Activated CD8-positive, alpha-beta memory T cell treated with anti-CD3 and anti-CD28 coated beads, Interleukin-2, amount 10 ng/mL, durations not matched to agents 7 days and 5 days (primary cell): ENCODE measurements at regions not wholly inside any gene's neighbourhood (a gene's known extent, or its start where the extent isn't known, plus 50 kb on each side); places are given as distances from the start of the nearest gene placed in this dataset.
"Not testable (repeated sequence)": the region's sequence is repeated elsewhere in the genome, so short reads cannot be mapped to it uniquely, and the experiment has no call there.

Experiments
- ATAC-seq: fragments of 150-1000 bp; cut with Tn5 transposase; one replicate; pipeline ENCODE4 v1.10.0; 2021; ENCODE audit warnings: moderate library complexity
- CTCF ChIA-PET: fragments of 350-600 bp; sonication (Branson Sonifier 250); formaldehyde crosslinking; loops from one replicate; lab custom pipeline; 2021; ENCODE audit warnings: antibody characterized with exemption; lab: Charles Lee
- DNase-seq: peaks from one replicate; pipeline ENCODE4 v3.0.0-alpha.2; 2020
- H3K27ac Mint-ChIP-seq: one replicate; pipeline ENCODE4 v1.8.0; 2021; ENCODE audit warnings: mild to moderate bottlenecking, mixed read lengths
- H3K27me3 Mint-ChIP-seq: one replicate; pipeline ENCODE4 v1.8.0; 2021; ENCODE audit warnings: mixed read lengths
- H3K36me3 Mint-ChIP-seq: one replicate; pipeline ENCODE4 v1.8.0; 2021; ENCODE audit warnings: mild to moderate bottlenecking, mixed read lengths
- H3K4me1 Mint-ChIP-seq: one replicate; pipeline ENCODE4 v1.8.0; 2021; ENCODE audit warnings: mixed read lengths
- H3K4me3 Mint-ChIP-seq: one replicate; pipeline ENCODE4 v1.8.0; 2021; ENCODE audit warnings: mild to moderate bottlenecking, moderate library complexity, mixed read lengths
- H3K9me3 Mint-ChIP-seq: one replicate; pipeline ENCODE4 v1.8.0; 2022; ENCODE audit warnings: low read depth, mixed read lengths

GRCh38 chr5:103896593-103896992 is 334.0 kb upstream of the NUDT12 start:
- CTCF ChIA-PET, result no interaction called here
- no peaks in the 10 kb centered on the region for H3K4me1 Mint-ChIP-seq
- no peak overlapping the region for H3K27ac Mint-ChIP-seq
- H3K36me3 Mint-ChIP-seq, result no peaks in the 10 kb centered on the region
- ATAC-seq (no peak), DNase-seq (no peak)
- peaks cover 2% of the 10 kb centered on the region for H3K9me3 Mint-ChIP-seq
- H3K4me3 Mint-ChIP-seq, result no peak overlapping the region
- H3K27me3 Mint-ChIP-seq, result no peaks in the 10 kb centered on the region

GRCh38 chr5:103895738-103896137 is 333.1 kb upstream of the NUDT12 start:
- Mint-ChIP-seq H3K9me3 (peaks cover 2% of the 10 kb centered on the region), H3K27ac (no peak overlapping the region), H3K27me3 (no peaks in the 10 kb centered on the region), H3K4me3 (no peak overlapping the region), H3K4me1 (no peaks in the 10 kb centered on the region), H3K36me3 (no peaks in the 10 kb centered on the region)
- DNase-seq (no peak), ATAC-seq (no peak)
- CTCF ChIA-PET, result no interaction called here

GRCh38 chr5:103894882-103895281 is 332.3 kb upstream of the NUDT12 start:
- H3K4me1 Mint-ChIP-seq, result no peaks in the 10 kb centered on the region
- no peak overlapping the region for H3K27ac Mint-ChIP-seq
- DNase-seq (no peak), ATAC-seq (no peak)
- no peaks in the 10 kb centered on the region for H3K36me3 Mint-ChIP-seq
- no peaks in the 10 kb centered on the region for H3K27me3 Mint-ChIP-seq
- H3K9me3 Mint-ChIP-seq, result no peaks in the 10 kb centered on the region
- CTCF ChIA-PET, result no interaction called here
- no peak overlapping the region for H3K4me3 Mint-ChIP-seq

GRCh38 chr5:103891151-103891550 is 328.6 kb upstream of the NUDT12 start:
- no peaks in the 10 kb centered on the region for H3K4me1 Mint-ChIP-seq
- H3K27ac Mint-ChIP-seq, result no peak overlapping the region
- CTCF ChIA-PET, result no interaction called here

DNA sequence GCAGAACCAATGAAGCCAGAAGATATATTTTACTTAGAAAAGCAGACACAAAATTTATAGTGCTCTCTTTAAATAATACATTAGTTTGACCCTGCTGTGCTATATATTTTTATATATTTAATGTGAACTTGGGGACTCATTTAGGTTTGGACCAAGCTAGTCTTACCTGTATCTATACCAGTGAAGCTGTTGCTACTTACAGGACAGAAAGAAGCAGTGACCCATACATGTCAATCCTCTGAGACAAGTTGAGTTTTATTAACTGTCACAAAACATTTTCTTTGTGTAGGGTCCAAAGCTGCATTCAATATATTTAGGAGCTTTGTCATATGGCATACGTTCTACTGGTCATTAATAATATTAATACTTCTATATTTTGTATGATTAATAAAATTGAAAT is 327.7 kb upstream of the NUDT12 start:
- Mint-ChIP-seq H3K36me3 (no peaks in the 10 kb centered on the region), H3K4me1 (no peaks in the 10 kb centered on the region), H3K4me3 (no peak overlapping the region), H3K9me3 (no peaks in the 10 kb centered on the region), H3K27ac (no peak overlapping the region), H3K27me3 (no peaks in the 10 kb centered on the region)
- no peak for DNase-seq
- CTCF ChIA-PET, result no interaction called here
- ATAC-seq, result no peak

More at GRCh38 chr5:103891151-103891550, 328.6 kb upstream of the NUDT12 start:
- DNase-seq, result no peak
- Mint-ChIP-seq H3K36me3 (no peaks in the 10 kb centered on the region), H3K27me3 (no peaks in the 10 kb centered on the region), H3K4me3 (no peak overlapping the region), H3K9me3 (no peaks in the 10 kb centered on the region)
- no peak for ATAC-seq

DNA sequence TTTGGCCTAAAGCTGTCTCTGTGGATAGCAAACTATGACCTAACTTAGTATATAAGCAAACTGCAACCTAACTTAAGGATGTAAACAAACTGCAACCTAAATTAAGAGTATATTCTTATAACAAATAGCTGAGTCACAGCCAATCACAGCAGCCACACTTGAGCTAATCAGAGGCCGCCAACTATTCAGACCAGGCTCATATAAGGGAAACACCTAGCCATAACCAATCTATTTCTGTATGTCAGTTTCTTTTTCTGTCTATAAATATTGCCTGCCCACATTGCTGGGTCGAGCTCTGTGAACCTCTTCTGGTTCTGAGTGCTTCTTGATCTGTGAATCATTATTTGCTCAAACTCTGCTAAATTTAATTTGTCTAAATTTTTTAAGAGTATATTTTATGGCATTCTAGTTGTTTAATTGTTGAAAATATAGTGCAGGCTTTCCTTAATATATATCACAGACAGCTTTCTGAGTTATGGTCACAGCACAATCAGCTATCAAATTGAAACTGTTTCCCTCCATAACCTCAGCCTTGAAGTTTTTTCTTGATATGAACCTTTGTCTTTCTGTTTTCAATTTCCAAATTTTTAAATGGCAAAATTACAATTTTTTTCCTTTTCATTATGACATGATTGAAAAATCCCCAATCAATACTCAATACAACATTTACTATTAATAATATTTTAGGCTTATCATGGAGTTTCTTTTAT is 327.1 kb upstream of the NUDT12 start:
- no peaks in the 10 kb centered on the region for H3K4me1 Mint-ChIP-seq
- no peaks in the 10 kb centered on the region for H3K27me3 Mint-ChIP-seq
- H3K36me3 Mint-ChIP-seq, result no peaks in the 10 kb centered on the region
- no peak overlapping the region for H3K27ac Mint-ChIP-seq
- DNase-seq, result no peak
- no peak overlapping the region for H3K4me3 Mint-ChIP-seq
- CTCF ChIA-PET, result no interaction called here
- no peaks in the 10 kb centered on the region for H3K9me3 Mint-ChIP-seq
- no peak for ATAC-seq

DNA sequence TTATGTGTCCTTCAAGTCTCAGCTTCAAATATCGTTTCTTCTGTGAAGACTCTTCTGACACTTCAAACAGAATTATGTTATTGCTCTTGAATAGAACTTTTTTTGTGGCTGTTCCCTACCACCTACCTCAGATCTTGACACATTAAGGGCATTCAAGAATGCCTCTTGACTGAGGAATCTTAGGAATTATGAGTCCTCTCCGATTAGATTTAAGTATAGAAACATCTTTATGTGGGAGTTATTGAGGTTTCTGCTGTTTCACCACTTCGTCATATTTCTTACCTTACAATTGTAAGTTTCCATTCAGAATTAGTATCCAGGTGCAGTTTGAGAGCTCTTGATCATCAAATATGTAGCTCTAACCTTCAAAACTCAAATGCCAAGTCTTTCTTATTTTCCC is 324.2 kb upstream of the NUDT12 start:
- H3K27ac Mint-ChIP-seq, result no peak overlapping the region
- DNase-seq (no peak), ATAC-seq (no peak)
- no peaks in the 10 kb centered on the region for H3K4me1 Mint-ChIP-seq
- no peaks in the 10 kb centered on the region for H3K9me3 Mint-ChIP-seq
- H3K36me3 Mint-ChIP-seq, result no peaks in the 10 kb centered on the region
- no peak overlapping the region for H3K4me3 Mint-ChIP-seq
- no peaks in the 10 kb centered on the region for H3K27me3 Mint-ChIP-seq
- CTCF ChIA-PET, result no interaction called here

- no peak for DNase-seq
- Mint-ChIP-seq H3K4me3 (no peak overlapping the region), H3K36me3 (no peaks in the 10 kb centered on the region), H3K27me3 (no peaks in the 10 kb centered on the region), H3K27ac (no peak overlapping the region), H3K4me1 (no peaks in the 10 kb centered on the region), H3K9me3 (no peaks in the 10 kb centered on the region)
- CTCF ChIA-PET, result no interaction called here
- ATAC-seq, result no peak
These were observed 320.6 kb upstream of the NUDT12 start for GRCh38 chr5:103883143-103883542.

DNA sequence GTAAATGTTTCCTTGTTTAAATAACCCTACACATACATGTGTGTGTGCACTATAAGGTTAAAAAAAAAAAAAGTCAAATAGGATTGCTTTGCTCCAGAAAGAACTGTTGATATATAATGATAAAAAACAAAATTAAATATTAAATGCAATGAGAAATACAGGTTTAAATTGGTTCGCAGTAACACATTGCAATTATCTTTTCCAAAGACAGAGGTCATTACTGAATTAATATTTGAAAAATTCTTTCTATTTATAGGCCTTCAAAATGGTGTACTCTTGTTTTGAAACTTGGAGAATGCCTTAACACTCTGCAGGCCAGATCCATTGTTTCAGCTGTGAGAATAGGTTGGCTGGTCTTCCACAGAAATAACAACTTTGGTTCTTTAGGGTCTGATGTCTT is 319.0 kb upstream of the NUDT12 start:
- DNase-seq (no peak), ATAC-seq (no peak)

DNA sequence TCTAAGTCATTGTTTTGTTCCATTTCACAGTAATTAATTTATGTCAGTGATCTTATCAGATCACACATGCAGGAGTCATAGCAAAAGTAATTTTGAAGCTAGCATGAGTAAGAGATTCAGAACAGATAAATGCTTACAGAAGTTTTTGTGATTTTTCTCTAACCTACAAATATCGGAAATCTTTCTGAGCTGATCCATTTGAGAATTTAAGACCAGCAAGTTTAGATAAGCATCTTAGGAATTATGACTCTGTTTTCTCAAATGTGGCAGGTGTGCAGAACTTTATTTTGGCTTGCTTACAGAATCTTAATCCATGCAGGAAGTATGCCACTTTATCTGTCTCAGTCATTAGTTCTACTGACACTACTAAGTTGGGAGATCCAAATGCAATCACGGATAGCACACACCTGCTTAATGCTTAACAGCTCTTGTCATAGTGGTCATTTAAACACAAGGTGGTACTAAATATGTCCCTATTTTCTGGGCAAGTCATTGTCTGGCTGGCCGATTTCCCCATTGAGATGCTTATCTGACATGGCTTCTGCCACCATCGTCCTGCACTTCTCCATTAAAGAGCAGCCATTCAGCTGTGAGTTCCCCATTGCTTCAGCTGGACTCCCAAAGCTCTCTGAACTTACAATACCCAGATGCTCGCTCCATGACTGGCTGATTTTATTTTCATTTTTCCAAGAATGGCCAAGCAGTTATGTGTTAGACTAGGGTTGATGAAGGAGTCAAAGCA is 305.4 kb upstream of the NUDT12 start:
- no peaks in the 10 kb centered on the region for H3K27me3 Mint-ChIP-seq
- H3K36me3 Mint-ChIP-seq, result no peaks in the 10 kb centered on the region
- no peak overlapping the region for H3K27ac Mint-ChIP-seq
- ATAC-seq, result no peak
- DNase-seq, result no peak
- H3K4me3 Mint-ChIP-seq, result no peak overlapping the region
- no peaks in the 10 kb centered on the region for H3K4me1 Mint-ChIP-seq
- no peaks in the 10 kb centered on the region for H3K9me3 Mint-ChIP-seq
- CTCF ChIA-PET, result no interaction called here

More for the DNA sequence above, 319.0 kb upstream of the NUDT12 start:
- Mint-ChIP-seq H3K27me3 (no peaks in the 10 kb centered on the region), H3K4me3 (no peak overlapping the region), H3K9me3 (no peaks in the 10 kb centered on the region), H3K4me1 (no peaks in the 10 kb centered on the region), H3K27ac (no peak overlapping the region), H3K36me3 (no peaks in the 10 kb centered on the region)
- CTCF ChIA-PET, result no interaction called here

DNA sequence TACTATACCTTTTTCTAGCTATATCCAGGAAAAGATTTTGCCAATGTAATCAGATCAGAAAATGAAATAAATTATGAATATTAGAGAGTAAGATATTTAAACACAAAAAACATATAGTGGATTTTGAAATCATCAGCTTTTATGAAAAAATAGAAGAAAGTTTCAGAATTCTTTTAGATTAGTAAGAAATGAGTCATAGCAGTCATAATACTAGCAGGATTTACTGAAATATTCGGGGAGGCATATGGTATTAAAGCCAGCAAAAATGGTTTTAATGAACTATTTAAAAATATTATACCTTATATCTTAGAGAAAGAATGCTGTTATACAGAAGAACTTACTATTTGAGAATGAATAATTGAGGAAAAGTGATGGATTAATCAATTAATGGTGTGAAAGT is 303.6 kb upstream of the NUDT12 start:
- CTCF ChIA-PET, result no interaction called here
- H3K4me3 Mint-ChIP-seq, result no peak overlapping the region
- peaks cover 2% of the 10 kb centered on the region for H3K9me3 Mint-ChIP-seq
- H3K4me1 Mint-ChIP-seq, result no peaks in the 10 kb centered on the region
- no peaks in the 10 kb centered on the region for H3K36me3 Mint-ChIP-seq
- H3K27ac Mint-ChIP-seq, result no peak overlapping the region
- H3K27me3 Mint-ChIP-seq, result no peaks in the 10 kb centered on the region
- ATAC-seq, result no peak
- no peak for DNase-seq

GRCh38 chr5:103862398-103862797 is 299.8 kb upstream of the NUDT12 start:
- H3K4me3 Mint-ChIP-seq, result no peak overlapping the region
- ATAC-seq (no peak), DNase-seq (no peak)
- H3K9me3 Mint-ChIP-seq, result peaks cover 2% of the 10 kb centered on the region
- CTCF ChIA-PET, result no interaction called here
- no peaks in the 10 kb centered on the region for H3K27me3 Mint-ChIP-seq
- H3K36me3 Mint-ChIP-seq, result no peaks in the 10 kb centered on the region
- no peaks in the 10 kb centered on the region for H3K4me1 Mint-ChIP-seq
- H3K27ac Mint-ChIP-seq, result no peak overlapping the region

DNA sequence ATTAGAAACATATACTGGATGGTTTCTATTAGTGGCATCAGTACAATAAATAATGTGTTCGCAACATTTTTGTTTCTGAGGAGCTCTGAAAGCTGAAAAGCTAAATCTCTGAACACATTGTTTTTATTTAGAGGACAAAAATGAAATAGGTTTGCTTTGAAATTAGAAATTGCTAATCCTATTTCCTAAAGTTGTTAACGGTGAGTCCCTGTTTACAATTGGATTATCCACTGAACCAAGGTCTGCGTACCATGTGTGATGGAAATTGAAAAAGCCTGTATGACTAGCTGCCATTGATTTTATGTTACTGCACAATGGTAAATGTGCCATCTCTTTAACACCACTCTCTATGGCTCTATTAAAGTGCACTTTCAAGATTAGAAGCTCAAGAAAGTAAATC is 297.7 kb upstream of the NUDT12 start:
- H3K36me3 Mint-ChIP-seq, result no peaks in the 10 kb centered on the region
- no peaks in the 10 kb centered on the region for H3K27me3 Mint-ChIP-seq
- H3K4me1 Mint-ChIP-seq, result no peaks in the 10 kb centered on the region
- CTCF ChIA-PET, result no interaction called here
- ATAC-seq (no peak), DNase-seq (no peak)
- H3K4me3 Mint-ChIP-seq, result no peak overlapping the region
- H3K27ac Mint-ChIP-seq, result no peak overlapping the region
- H3K9me3 Mint-ChIP-seq, result peaks cover 7% of the 10 kb centered on the region

DNA sequence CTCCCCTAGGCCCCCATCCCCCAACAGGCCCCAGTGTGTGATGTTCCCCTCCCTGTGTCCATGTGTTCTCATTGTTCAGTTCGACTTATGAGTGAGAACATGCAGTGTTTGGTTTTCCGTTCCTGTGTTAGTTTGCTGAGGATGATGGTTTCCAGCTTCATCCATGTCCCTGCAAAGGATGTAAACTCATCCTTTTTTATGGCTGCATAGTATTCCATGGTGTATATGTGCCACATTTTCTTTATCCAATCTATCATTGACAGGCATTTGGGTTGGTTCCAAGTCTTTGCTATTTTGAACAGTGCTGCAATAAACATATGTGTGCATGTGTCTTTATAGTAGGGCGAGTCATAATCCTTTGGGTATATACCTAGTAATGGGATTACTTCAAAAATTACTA is 295.8 kb upstream of the NUDT12 start:
- not testable (repeated sequence) for H3K4me1 Mint-ChIP-seq, H3K9me3 Mint-ChIP-seq, H3K27me3 Mint-ChIP-seq, H3K27ac Mint-ChIP-seq, H3K36me3 Mint-ChIP-seq, H3K4me3 Mint-ChIP-seq, DNase-seq, ATAC-seq
- CTCF ChIA-PET, result interaction anchor here (0.6 kb wide), 1 partner anchor 856 kb away, joined by 3 read pairs; no protein-coding TSS in a partner anchor
